ENCODE measurements at regions not wholly inside any gene's neighbourhood (a gene's known extent, or its start where the extent isn't known, plus 50 kb on each side); places are given as distances from the start of the nearest gene placed in this dataset.

DNA sequence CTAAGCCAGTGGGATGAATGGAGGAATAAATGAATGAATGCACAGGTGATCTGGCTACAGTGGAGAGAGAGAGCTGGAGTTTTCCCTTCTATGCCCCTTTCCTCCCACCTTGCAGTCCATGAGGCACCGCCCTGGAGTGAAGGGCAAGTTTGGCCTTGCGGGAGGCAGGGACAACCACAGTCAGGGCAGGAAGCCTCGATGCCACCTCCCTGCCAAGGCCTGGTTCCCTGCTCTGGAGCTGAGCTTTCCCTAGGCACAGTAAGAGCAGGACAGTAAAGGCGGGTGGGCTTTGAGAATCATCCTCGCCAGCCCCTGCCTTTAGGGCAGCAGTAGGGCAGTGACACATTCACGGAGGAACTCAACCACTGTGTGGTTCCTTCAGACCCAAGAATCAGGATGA, 72.6 kb downstream of the RBFOX3 start:
- no peak overlapping the region for H3K4me3 ChIP-seq (replicated peaks; ENCODE audit: low read depth, low read length)
- no peak for DNase-seq (ENCODE audit: low read depth)
- TF ChIP-seq CTCF (IDR thresholded peaks at IDR 0.05; ENCODE audit: low read length, missing control alignments): no peak

GRCh38 chr17:79537686-79538085, 73.2 kb downstream of the RBFOX3 start:
- no peak overlapping the region for H3K4me3 ChIP-seq (replicated peaks; ENCODE audit: low read depth, low read length)
- DNase-seq (ENCODE audit: low read depth): no peak
- no peak for TF ChIP-seq CTCF (IDR thresholded peaks at IDR 0.05; ENCODE audit: low read length, missing control alignments)

- TF ChIP-seq CTCF (IDR thresholded peaks at IDR 0.05; ENCODE audit: low read length, missing control alignments): no peak
- DNase-seq (ENCODE audit: low read depth): no peak
Measured at GRCh38 chr17:79537061-79537460, 73.8 kb downstream of the RBFOX3 start.

DNA sequence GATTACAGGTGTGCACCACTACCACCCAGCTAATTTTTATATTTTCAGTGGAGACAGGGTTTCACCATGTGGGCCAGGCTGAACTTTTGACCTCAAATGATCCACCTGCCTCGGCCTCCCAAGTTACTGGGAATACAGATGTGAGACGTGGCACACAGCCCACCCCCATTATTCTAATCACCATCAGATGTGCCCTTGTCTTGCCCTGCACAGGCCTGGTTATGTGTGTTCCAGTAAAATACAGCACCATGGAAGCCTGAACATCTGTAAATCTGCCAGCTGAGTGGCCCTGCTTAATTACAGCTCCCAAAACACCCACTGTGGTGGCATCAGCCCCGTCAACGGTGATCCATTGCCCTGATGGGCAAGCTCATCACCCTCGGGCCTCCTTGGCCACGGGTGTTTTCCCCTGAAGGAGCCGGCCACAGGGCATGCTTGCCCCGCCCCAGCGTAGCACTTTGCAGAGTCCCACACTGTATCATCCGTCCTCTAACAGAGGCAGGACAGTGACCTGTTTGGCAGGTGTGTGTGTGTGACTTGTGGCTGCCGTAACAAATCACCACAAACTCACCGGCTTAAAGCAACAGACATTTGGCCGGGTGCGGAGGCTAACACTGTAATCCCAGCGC, 74.5 kb downstream of the RBFOX3 start:
- no peak for DNase-seq (ENCODE audit: low read depth)
- H3K4me3 ChIP-seq (replicated peaks; ENCODE audit: low read depth, low read length): no peak overlapping the region
- TF ChIP-seq CTCF (IDR thresholded peaks at IDR 0.05; ENCODE audit: low read length, missing control alignments): no peak

More at GRCh38 chr17:79537061-79537460, 73.8 kb downstream of the RBFOX3 start:
- no peak overlapping the region for H3K4me3 ChIP-seq (replicated peaks; ENCODE audit: low read depth, low read length)

GRCh38 chr17:79535728-79536025, 75.2 kb downstream of the RBFOX3 start:
- no peak overlapping the region for H3K4me3 ChIP-seq (replicated peaks; ENCODE audit: low read depth, low read length)
- DNase-seq (ENCODE audit: low read depth): no peak
- TF ChIP-seq CTCF (IDR thresholded peaks at IDR 0.05; ENCODE audit: low read length, missing control alignments): no peak

DNA sequence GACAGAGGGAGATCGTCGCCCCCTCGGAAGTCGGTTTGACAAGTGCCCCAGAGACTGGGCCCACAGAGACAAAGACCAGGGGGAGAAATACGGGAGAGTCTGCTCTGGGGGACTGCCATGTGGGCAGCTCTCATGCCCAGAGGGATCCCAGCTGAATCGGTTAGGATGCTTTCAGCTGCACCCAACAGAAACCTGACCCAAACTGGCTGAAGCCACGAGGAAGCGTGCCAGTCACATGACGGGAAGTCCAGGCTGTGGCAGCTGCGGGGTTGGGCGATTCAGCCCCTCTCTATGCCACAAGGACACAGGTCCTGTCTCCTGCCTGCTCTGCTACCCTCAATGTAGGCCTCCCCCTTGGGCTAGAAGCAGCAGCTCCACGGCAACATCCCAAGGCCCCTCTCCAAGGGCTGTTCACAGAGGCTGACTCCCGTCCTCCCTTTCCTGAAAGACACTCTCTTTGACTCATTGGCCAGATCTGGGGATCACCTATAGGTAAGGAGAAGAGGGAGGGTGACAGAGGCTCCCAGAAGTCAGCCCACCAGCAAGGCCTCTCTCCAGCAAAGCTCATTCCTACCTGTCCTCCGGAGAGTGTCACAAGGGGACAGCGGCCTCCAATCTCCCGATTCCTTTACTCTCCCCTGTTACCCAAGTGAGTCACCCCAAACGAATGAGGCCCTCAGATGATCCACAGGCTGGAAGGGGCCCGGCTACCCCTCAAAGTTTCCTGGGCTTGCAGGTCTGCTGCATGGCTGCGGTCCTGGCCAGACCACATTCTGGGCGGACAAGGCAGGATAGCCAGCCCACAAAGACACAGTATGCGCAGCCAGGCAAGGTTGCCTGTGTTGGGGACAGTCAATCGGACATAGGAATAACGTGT, 75.8 kb downstream of the RBFOX3 start:
- H3K4me3 ChIP-seq (replicated peaks; ENCODE audit: low read depth, low read length): no peak overlapping the region
- TF ChIP-seq CTCF (IDR thresholded peaks at IDR 0.05; ENCODE audit: low read length, missing control alignments): no peak
- no peak for DNase-seq (ENCODE audit: low read depth)

Measured in fibroblast of pulmonary artery (primary cell).